DND-41 (cell line): ENCODE measurements at regions not wholly inside any gene's neighbourhood (a gene's known extent, or its start where the extent isn't known, plus 50 kb on each side); places are given as distances from the start of the nearest gene placed in this dataset.

Experiments
- ATAC-seq: fragments of 200-7000 bp; cut with Tn5 transposase; 3 replicates; pipeline ENCODE4 v1.9.1; 2021; ENCODE audit warnings: low read depth; ENCODE audit not compliant: insufficient read depth
- DNase-seq: peaks from one replicate; pipeline ENCODE4 v3.0.0-alpha.2; 2020
- H2AFZ ChIP-seq: 2 replicates; pipeline ENCODE4 v1.6.0; 2012; ENCODE audit warnings: low read depth, low read length
- H3K27ac ChIP-seq: 2 replicates; pipeline ENCODE4 v1.5.1; 2012; ENCODE audit warnings: low read length, inconsistent platforms
- H3K27me3 ChIP-seq: fragments of 200-600 bp; sonication (generic); 2 replicates; pipeline ENCODE4 v1.6.0; 2012; ENCODE audit warnings: low read length, mild to moderate bottlenecking, inconsistent platforms; ENCODE audit not compliant: insufficient read depth, poor library complexity
- H3K36me3 ChIP-seq: 2 replicates; pipeline ENCODE4 v1.5.1; 2012; ENCODE audit warnings: low read length, inconsistent platforms; ENCODE audit not compliant: insufficient read depth
- H3K4me1 ChIP-seq: 2 replicates; pipeline ENCODE4 v1.5.1; 2012; ENCODE audit warnings: mild to moderate bottlenecking, low read length; ENCODE audit not compliant: insufficient read depth
- H3K4me2 ChIP-seq: 2 replicates; pipeline ENCODE4 v1.6.0; 2012; ENCODE audit warnings: mild to moderate bottlenecking, moderate library complexity, low read length, inconsistent platforms; ENCODE audit not compliant: insufficient read depth
- H3K4me3 ChIP-seq, 2 experiments: fragments of 200-600 bp in 1 of 2; shearing (Covaris generic) in 1 of 2; 2 replicates each; pipeline ENCODE4 v1.5.1; 2012 to 2016; ENCODE audit warnings: inconsistent platforms in 2 of 2, low read length in 2 of 2, mild to moderate bottlenecking in 2 of 2, low read depth in 1 of 2, moderate library complexity in 1 of 2
- H3K79me2 ChIP-seq: 2 replicates; pipeline ENCODE4 v1.6.0; 2012; ENCODE audit warnings: low read length, inconsistent platforms; ENCODE audit not compliant: insufficient read depth
- H3K9ac ChIP-seq: 2 replicates; pipeline ENCODE4 v1.6.0; 2012; ENCODE audit warnings: low read depth, mild to moderate bottlenecking, inconsistent platforms, low read length, moderate library complexity
- H3K9me3 ChIP-seq: 2 replicates; pipeline ENCODE4 v1.5.1; 2012; ENCODE audit warnings: low read length, moderate library complexity, mild to moderate bottlenecking, inconsistent platforms; ENCODE audit not compliant: insufficient read depth, severe bottlenecking
- H4K20me1 ChIP-seq: 2 replicates; pipeline ENCODE4 v1.6.0; 2012; ENCODE audit warnings: low read length; ENCODE audit not compliant: insufficient read depth
- EZH2 ChIP-seq: IDR thresholded peaks from 3 replicates; pipeline ENCODE4 v1.6.1; 2012; ENCODE audit warnings: borderline replicate concordance, low read depth, mild to moderate bottlenecking, moderate library complexity, low read length, inconsistent platforms; ENCODE audit not compliant: severe bottlenecking
- TF ChIP-seq, protein P1 (sequence below): IDR thresholded peaks from 2 replicates; pipeline ENCODE4 v1.5.1; 2012; ENCODE audit warnings: borderline replicate concordance, low read length, moderate library complexity, mild to moderate bottlenecking; ENCODE audit not compliant: poor library complexity, severe bottlenecking; ENCODE audit errors: extremely low read depth

GRCh38 chrX:99353412-99353811, 1056.7 kb downstream of the PCDH19 start:
- H3K27ac ChIP-seq = no peak overlapping the region
- H3K9ac ChIP-seq = no peak overlapping the region
- DNase-seq (no peak), ATAC-seq (peak; percentile 52; the same call in 2 of the 3 replicates)
- no peaks in the 10 kb centered on the region for H3K4me1 ChIP-seq
- no peaks in the 10 kb centered on the region for H3K36me3 ChIP-seq
- H4K20me1 ChIP-seq = no peaks in the 10 kb centered on the region
- TF ChIP-seq, protein P1, sequence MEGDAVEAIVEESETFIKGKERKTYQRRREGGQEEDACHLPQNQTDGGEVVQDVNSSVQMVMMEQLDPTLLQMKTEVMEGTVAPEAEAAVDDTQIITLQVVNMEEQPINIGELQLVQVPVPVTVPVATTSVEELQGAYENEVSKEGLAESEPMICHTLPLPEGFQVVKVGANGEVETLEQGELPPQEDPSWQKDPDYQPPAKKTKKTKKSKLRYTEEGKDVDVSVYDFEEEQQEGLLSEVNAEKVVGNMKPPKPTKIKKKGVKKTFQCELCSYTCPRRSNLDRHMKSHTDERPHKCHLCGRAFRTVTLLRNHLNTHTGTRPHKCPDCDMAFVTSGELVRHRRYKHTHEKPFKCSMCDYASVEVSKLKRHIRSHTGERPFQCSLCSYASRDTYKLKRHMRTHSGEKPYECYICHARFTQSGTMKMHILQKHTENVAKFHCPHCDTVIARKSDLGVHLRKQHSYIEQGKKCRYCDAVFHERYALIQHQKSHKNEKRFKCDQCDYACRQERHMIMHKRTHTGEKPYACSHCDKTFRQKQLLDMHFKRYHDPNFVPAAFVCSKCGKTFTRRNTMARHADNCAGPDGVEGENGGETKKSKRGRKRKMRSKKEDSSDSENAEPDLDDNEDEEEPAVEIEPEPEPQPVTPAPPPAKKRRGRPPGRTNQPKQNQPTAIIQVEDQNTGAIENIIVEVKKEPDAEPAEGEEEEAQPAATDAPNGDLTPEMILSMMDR = no peak
- TF ChIP-seq EZH2 = no peak
- H3K27me3 ChIP-seq = no peaks in the 10 kb centered on the region
- no peaks in the 10 kb centered on the region for H3K79me2 ChIP-seq
- H3K4me2 ChIP-seq = no peak overlapping the region
- no peak overlapping the region for H3K4me3 ChIP-seq
- H3K9me3 ChIP-seq = no peaks in the 10 kb centered on the region
- H2AFZ ChIP-seq = no peak overlapping the region

GRCh38 chrX:99348256-99348655, 1061.8 kb downstream of the PCDH19 start:
- Histone ChIP-seq H3K9me3 (no peaks in the 10 kb centered on the region), H3K4me1 (no peaks in the 10 kb centered on the region), H2AFZ (no peak overlapping the region), H3K36me3 (no peaks in the 10 kb centered on the region), H3K4me3 (no peak overlapping the region), H3K27ac (no peak overlapping the region), H3K9ac (no peak overlapping the region), H3K4me2 (no peak overlapping the region), H4K20me1 (no peaks in the 10 kb centered on the region), H3K79me2 (no peaks in the 10 kb centered on the region), H3K27me3 (no peaks in the 10 kb centered on the region)
- DNase-seq (no peak), ATAC-seq (no peak)
- TF ChIP-seq, protein P1 = no peak
- TF ChIP-seq EZH2 = no peak

- no peak for DNase-seq
- Histone ChIP-seq H3K9ac (no peak overlapping the region), H3K4me2 (no peak overlapping the region), H3K4me3 (no peak overlapping the region), H2AFZ (no peak overlapping the region), H3K27me3 (no peaks in the 10 kb centered on the region), H3K27ac (no peak overlapping the region), H3K36me3 (no peaks in the 10 kb centered on the region), H3K4me1 (no peaks in the 10 kb centered on the region), H3K9me3 (no peaks in the 10 kb centered on the region), H4K20me1 (no peaks in the 10 kb centered on the region), H3K79me2 (no peaks in the 10 kb centered on the region)
- ATAC-seq = no peak
- TF ChIP-seq, protein P1 = no peak
- no peak for TF ChIP-seq EZH2
Measured at GRCh38 chrX:99308302-99308701, 1101.8 kb downstream of the PCDH19 start.

GRCh38 chrX:99305573-99305972, 1104.5 kb downstream of the PCDH19 start:
- Histone ChIP-seq H3K4me1 (no peaks in the 10 kb centered on the region), H3K36me3 (no peaks in the 10 kb centered on the region), H3K4me2 (no peak overlapping the region), H3K79me2 (no peaks in the 10 kb centered on the region), H3K9me3 (no peaks in the 10 kb centered on the region), H3K4me3 (no peak overlapping the region), H4K20me1 (no peaks in the 10 kb centered on the region), H3K27ac (no peak overlapping the region), H2AFZ (no peak overlapping the region), H3K27me3 (no peaks in the 10 kb centered on the region), H3K9ac (no peak overlapping the region)
- TF ChIP-seq, protein P1 = no peak
- TF ChIP-seq EZH2 = no peak
- DNase-seq = no peak
- no peak for ATAC-seq
